GM18498 (cell line): ENCODE measurements at regions not wholly inside any gene's neighbourhood (a gene's known extent, or its start where the extent isn't known, plus 50 kb on each side); places are given as distances from the start of the nearest gene placed in this dataset.
"Not testable (repeated sequence)": the region's sequence is repeated elsewhere in the genome, so short reads cannot be mapped to it uniquely, and the experiment has no call there.

ENCODE experiments used
- ATAC-seq: cut with Tn5 transposase; IDR thresholded peaks from one replicate; pipeline ENCODE4 v1.9.1; 2021; ENCODE audit warnings: mild to moderate bottlenecking, moderate library complexity; ENCODE audit not compliant: unreplicated experiment

DNA sequence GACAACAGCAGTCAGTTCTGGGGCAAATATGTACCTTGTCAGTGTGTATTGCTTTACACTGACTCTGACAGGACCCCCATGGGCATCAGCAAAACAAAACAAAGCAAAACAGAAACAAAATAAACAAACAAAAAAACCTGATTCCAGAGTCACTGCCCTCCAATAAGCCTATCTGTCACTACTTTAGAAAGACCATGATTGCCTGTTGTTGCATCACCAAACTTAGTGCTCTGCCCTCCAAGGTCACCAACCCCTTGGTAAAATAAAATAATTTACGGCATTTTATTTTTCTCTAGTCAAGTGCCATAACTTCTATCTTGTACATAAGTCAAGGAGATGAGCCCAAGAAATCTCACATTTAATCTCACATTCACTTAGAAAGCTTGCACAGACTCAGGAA lies 120.9 kb upstream of the ADAMTS3 start:
- ATAC-seq = no peak

DNA sequence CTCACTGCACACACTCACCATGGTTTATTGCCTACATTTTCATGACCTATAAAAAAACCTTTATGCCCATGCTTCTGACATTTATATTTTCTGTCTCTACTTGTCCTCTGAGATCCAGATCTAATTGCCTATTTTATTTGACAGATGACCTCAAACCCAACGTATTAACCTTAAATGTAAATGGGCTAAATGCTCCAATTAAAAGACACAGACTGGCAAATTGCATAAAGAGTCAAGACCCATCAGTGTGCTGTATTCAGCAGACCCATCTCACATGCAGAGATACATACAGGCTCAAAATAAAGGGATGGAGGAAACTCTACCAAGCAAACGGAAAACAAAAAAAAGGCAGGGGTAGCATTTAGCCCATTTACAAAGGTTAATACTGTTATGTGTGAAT lies 117.4 kb upstream of the ADAMTS3 start:
- not testable (repeated sequence) for ATAC-seq

DNA sequence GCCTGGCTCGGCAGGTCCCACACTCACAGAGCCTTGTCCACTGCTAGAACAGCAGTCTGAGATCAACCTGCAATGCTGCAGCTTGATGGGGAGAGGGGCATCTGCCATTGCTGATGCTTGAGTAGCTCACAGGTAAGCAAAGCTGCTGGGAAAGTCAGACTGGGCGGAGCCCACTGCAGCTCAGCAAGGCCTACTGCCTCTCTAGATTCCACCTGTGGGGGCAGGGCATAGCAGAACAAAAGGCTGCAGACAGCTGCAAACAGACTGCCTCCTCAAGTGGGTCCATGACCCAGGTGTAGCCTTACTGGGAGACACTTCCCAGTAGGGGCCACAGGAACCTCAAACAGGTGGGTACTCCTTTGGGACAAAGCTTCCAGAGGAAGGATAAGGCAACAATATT lies 110.6 kb upstream of the ADAMTS3 start:
- no peak for ATAC-seq

DNA sequence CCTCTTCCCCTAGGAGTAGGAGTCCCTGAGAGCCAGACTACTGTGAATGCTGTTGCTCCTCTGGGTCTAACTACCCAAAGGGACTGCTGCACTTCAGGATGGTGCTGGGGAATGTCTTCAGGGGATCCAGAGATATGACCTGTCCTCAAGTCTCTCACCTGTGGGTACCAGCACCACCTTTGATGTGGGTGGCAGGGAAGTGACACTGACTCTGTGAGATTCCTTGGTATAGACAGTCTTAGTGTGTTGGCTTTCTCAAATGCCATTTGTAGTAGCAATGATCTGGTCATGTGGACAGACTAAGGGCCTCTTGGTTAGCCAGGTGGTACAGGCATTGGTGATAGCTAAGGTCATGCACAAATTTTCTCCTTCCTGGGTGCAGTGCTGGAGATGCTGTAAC lies 108.9 kb upstream of the ADAMTS3 start:
- ATAC-seq = no peak

DNA sequence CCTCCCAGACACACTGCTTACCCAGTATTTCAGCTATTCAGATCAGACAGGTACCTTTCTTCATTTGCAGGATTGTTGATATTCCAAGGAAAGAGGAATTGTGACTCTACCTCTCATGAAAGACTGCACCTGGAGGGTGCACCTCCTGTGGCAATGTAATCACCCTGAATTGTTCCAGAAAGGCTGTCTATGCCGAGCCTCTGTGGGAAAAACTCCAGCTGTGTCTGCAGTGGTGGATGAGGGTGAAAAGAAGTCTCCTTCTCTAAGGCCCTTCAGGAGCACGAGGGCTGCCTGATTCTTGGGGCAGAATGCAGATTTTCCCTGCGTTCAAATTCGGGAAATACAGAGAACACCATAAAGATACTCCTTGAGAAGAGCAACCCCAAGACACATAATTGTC lies 108.2 kb upstream of the ADAMTS3 start:
- no peak for ATAC-seq

DNA sequence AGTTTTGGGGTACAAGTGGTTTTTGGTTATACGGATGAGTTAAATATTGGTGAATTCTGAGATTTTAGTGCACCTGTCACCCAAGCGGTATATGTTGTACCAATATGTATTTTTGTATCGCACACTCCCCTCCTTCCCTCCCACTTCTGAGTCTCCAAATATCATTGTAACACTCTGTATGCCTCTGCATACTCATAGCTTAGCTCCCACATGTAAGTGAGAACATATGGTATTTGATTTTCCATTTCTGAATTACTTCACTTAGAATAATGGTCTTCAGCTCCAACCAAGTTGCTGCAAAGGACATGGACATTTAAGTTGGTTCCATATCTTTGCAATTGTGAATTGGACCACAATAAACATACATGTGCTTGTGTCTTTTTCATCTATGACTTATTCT lies 103.0 kb upstream of the ADAMTS3 start:
- no peak for ATAC-seq

DNA sequence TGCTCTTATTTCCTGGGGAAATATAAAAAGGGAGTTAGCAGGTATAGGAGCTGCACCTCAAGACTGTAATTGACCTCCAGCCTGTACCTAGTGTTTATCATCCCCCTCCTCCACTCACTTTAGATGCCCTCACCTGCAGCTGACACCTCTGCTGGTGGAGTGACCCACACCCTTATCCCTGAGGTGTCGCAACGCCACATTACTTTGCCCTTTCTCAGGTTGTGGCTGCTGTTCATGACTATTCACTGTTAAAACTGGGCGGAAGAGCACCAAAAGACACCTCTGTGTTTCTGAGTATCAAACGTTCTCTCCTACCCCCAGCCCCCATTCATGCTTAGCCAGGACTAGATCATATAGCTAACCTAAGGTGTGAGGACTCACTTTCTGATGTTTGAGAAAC lies 101.5 kb upstream of the ADAMTS3 start:
- no peak for ATAC-seq

DNA sequence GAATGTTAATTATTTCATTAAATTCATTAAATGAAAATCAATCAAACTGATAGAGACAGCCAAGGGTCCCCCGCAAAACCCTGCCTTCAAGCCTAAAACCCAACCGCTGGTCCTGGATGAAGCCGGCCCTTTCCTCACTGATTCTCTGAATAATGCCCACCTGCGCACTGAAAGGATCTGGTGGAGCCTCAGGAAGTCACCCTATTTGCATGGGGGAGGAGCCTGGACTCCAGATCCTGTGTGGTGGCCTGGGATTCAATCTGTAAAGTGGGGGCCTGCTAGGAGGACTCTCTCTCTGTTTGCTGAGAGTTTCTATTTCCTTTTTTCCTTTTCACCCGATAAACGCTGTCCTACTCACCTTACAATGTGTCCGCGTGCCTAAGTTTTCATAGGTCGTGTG lies 97.9 kb upstream of the ADAMTS3 start:
- ATAC-seq = no peak

DNA sequence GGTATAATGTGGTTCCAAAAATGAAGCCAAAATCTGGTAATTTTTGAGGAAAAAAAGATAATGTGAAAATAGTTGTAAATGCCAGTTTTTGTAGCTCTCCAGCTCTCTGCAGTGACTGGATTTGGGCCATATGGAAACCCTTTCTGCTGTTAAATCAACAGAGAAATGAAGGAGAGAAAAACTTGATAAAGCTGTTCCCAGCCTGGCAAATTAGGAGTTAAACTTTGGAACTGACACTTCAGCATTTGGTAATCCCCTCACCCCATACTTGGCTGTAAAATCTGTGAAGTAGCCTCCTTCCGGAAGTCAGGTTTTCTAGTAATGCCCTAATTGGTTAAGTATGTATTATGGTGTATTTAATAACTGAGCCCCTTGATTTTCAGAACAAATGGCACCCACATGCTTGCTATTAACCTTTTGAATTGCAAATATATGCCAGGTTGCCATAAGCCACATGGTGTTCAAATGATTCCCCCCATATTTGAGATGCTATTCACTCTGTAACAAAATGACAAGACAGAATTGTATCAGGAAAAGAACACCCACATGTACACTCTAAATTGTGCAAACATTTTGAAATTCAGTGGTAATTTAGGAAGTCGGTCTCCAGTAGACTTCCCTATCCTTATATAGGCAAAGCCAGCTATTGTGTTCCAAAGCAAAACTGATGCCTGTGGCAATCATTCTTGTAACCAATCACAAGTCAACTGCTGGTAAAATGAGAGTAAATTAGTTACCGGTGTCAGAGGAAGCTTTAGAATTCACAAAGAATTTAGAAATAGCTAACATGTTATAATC lies 96.3 kb upstream of the ADAMTS3 start:
- ATAC-seq = no peak

DNA sequence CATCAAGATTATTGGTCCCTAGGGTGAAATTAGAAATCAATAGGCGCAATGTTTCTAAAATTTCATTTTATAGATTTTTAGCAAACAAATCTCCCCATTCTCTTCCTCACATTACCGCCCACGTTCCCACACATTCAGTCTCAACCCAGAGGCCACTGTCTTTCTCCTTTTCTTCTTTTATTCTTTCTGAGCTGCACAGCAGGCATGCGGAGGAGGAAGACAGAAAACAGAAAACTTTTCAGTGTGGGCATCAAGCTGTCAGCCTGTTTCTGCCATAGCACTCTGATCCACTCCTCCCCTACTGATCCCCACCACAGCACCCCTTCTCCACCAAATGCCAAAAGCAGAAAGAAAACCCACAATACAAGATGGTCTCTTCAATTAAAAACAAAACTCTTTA lies 94.8 kb upstream of the ADAMTS3 start:
- no peak for ATAC-seq

DNA sequence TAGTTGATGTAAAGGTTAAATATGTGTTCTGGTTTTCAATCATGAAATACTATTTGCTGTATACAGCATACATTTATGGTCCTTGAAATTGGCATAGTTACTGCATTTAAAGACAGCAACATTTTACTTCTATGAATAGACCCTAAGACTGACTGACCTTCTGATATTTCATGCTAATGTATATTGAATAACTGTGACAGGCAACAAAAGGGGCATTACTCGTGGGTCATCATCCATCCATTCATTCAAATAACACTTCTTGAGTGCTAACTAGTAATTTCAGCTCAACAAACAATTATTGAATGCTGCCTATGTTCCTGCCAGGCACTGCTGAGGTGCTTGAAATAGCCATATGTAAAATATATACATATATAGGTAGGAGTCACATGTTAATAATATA lies 92.8 kb upstream of the ADAMTS3 start:
- ATAC-seq = no peak

DNA sequence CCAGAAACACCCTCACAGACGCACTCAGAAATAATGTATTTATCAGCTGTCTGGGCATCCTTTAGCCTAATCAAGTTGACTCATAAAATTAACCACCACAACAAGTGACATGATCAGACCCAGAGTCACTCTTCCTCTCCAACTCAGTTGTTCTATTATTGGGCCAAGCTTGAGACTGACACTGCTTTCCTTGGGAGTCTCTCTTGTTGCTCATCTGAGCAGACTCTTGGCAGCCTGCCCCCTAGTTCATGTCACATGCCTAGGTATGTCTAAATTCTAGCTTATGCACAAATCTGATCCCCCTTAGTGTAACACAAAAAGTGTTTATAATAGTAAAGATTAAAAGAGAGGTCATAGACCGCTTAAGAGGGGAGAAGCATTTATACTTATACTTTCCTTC lies 72.6 kb upstream of the ADAMTS3 start:
- ATAC-seq = no peak

DNA sequence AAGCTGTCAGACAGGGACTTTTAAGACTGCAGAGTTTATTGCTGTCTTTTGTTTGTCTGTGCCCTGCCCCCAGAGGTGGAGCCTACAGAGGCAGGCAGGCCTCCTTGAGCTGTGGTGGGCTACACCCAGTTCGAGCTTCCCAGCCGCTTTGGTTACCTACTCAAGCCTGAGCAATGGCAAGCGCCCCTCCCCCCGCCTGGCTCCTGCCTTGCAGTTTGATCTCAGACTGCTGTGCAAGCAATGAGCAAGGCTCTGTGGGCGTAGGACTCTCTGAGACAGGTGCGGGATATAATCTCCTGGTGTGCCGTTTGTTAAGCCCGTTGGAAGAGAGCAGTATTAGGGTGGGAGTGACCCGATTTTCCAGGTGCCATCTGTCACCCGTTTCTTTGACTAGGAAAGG lies 67.8 kb upstream of the ADAMTS3 start:
- not testable (repeated sequence) for ATAC-seq

DNA sequence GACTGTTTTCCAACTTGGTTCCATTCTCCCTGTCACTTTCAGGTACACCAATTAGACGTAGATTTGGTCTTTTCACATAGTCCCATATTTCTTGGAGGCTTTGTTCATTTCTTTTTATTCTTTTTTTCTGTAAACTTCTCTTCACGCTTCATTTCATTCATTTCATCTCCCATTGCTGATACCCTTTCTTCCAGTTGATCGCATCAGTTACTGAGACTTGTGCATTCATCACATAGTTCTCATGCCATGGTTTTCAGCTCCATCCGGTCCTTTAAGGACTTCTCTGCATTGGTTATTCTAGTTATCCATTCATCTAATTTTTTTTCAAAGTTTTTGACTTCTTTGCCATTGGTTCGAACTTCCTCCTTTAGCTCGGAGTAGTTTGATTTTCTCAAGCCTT lies 66.9 kb upstream of the ADAMTS3 start:
- not testable (repeated sequence) for ATAC-seq

DNA sequence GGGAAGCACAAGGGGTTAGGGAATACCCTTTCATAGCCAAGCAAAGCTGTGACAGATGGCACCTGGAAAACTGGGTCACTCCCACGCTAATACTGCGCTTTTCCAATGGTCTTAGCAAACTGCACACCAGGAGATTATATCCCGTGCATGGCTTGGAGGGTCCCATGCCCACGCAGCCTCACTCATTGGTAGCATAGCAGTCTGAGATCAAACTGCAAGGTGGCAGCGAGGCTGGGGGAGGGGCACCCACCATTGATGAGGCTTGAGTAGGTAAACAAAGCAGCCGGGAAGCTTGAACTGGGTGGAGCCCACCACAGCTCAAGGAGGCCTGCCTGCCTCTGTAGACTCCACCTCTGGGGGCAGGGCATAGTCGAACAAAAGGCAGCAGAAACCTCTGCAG lies 63.2 kb upstream of the ADAMTS3 start:
- not testable (repeated sequence) for ATAC-seq

DNA sequence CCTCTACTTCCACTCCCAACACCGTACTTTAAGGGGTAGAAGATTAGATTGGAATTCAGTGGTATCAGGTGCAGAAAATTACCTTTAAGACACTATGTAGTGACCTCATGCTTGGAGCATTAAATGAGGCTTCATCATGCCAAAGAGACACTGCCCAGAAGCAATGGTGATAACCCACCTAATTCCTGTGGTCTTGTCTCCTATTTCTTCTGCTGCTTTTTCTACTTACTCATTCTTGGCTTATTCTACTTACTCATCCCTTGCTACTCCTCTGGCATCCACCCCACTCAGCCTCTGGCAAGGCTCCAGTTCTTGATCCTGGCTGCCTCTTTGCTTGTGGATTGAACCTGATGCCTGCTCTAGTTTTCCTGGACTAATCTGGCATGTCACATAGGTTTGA lies 62.3 kb upstream of the ADAMTS3 start:
- no peak for ATAC-seq

DNA sequence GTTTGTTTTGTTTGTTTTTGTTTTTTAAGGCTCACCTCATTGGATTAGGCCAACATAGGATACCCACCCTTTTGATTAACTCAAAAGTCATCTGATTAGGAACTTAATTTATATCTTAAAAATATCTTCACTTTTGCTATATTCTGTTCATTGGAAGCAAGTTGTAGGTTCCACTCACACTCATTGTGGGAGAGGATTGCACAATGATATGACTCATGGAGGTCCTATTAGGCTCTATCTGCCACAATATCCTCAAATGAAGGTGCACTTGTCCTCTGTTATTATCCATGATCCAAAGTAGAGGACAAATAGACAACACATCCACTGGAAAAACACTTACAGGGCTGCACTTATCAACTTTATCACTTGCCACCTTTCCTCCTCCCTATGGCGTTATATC lies 60.5 kb upstream of the ADAMTS3 start:
- ATAC-seq = no peak

DNA sequence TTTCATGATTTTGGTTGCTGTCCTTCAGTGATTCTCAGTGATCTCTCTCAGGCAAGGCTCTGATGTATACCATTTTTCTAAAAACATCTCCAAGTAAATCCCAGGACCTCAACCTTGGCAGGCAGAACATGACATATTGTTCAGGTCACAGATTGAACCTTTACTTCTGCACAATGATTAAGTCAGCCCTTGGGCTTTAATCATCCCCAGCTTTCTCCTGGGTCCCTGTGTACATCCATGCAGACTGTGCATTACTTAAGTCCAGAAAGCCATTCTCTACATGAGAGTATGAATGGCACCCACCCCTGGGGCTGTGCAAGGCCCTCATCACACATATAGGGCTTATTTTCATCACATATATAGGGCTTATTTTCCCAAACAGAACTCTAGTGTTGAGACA lies 58.7 kb upstream of the ADAMTS3 start:
- no peak for ATAC-seq
